Ovary (tissue), 3 donors: ENCODE measurements at regions not wholly inside any gene's neighbourhood (a gene's known extent, or its start where the extent isn't known, plus 50 kb on each side); places are given as distances from the start of the nearest gene placed in this dataset.

Experiments used
- POLR2A ChIP-seq: fragments of 450-650 bp; IDR thresholded peaks from one replicate; pipeline ENCODE4 v1.6.1; 2017; ENCODE audit warnings: antibody characterized with exemption, mild to moderate bottlenecking, moderate library complexity
- TF ChIP-seq, protein P1 (sequence below), 3 donors: fragments of 450-650 bp in 2 of 3; fragments of 200-600 bp in 1 of 3; IDR thresholded peaks; one replicate each; pipeline versions ENCODE4 v1.5.1 to v1.8.0; 2016 to 2022; ENCODE audit warnings: antibody characterized with exemption in 3 of 3, mild to moderate bottlenecking in 1 of 3
- donor health status: DM: no; HTN: no; CAD: no.

DNA sequence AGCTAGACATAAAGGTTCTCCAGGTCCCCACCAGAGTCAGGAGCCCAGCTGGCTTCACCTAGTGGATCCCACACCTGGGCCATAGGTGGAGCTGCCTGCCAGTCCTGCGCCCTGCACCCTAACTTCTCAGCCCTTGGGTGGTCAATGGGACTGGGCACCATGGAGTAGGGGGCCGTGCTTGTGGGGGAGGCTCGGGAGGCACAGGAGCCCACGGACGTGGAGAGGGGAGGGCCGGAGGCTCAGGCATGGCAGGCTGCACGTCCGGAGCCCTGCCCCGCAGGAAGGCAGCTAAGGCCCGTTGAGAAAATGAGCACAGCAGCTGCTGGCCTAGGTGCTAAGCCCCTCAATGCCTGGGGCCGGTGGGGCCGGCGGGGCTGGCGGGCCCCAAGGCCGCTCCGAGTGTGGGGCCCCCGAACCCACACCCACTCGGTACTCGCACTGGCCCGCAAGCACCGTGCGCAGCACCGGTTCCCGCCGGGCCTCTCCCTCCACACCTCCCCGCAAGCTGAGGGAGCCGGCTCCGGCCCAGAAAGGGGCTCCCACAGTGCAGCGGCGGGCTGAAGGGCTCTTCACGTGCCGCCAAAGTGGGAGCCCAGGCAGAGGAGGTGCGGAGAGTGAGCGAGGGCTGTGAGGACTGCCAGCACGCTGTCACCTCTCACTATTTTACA, 291.1 kb downstream of the KLHL4 start:
- TF ChIP-seq, protein P1, sequence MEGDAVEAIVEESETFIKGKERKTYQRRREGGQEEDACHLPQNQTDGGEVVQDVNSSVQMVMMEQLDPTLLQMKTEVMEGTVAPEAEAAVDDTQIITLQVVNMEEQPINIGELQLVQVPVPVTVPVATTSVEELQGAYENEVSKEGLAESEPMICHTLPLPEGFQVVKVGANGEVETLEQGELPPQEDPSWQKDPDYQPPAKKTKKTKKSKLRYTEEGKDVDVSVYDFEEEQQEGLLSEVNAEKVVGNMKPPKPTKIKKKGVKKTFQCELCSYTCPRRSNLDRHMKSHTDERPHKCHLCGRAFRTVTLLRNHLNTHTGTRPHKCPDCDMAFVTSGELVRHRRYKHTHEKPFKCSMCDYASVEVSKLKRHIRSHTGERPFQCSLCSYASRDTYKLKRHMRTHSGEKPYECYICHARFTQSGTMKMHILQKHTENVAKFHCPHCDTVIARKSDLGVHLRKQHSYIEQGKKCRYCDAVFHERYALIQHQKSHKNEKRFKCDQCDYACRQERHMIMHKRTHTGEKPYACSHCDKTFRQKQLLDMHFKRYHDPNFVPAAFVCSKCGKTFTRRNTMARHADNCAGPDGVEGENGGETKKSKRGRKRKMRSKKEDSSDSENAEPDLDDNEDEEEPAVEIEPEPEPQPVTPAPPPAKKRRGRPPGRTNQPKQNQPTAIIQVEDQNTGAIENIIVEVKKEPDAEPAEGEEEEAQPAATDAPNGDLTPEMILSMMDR (IDR thresholded peaks at IDR 0.05), result no peak
- no peak for TF ChIP-seq POLR2A
